ENCODE measurements at regions not wholly inside any gene's neighbourhood (a gene's known extent, or its start where the extent isn't known, plus 50 kb on each side); places are given as distances from the start of the nearest gene placed in this dataset.

- DNase-seq (ENCODE audit: low spot score): no peak
Observed at GRCh38 chr2:109070290-109070689, 58.7 kb upstream of the SH3RF3 start.

GRCh38 chr2:109069331-109070194 lies 59.4 kb upstream of the SH3RF3 start:
- peak; percentile 45 for DNase-seq (ENCODE audit: low spot score)

- no peak for DNase-seq (ENCODE audit: low spot score)
Observed at GRCh38 chr2:109068811-109069210, 60.2 kb upstream of the SH3RF3 start.

GRCh38 chr2:109067631-109068125 lies 61.3 kb upstream of the SH3RF3 start:
- no peak for DNase-seq (ENCODE audit: low spot score)

- no peak for DNase-seq (ENCODE audit: low spot score)
Observed at GRCh38 chr2:109066917-109067597, 61.9 kb upstream of the SH3RF3 start.

- DNase-seq (ENCODE audit: low spot score): no peak
Observed at GRCh38 chr2:109066501-109066900, 62.5 kb upstream of the SH3RF3 start.

- no peak for DNase-seq (ENCODE audit: low spot score)
Observed at GRCh38 chr2:109065391-109065734, 63.6 kb upstream of the SH3RF3 start.

GRCh38 chr2:109064660-109065390 lies 64.2 kb upstream of the SH3RF3 start:
- no peak for DNase-seq (ENCODE audit: low spot score)

GRCh38 chr2:109062859-109063700 lies 65.9 kb upstream of the SH3RF3 start:
- DNase-seq (ENCODE audit: low spot score): peak; percentile 55

- peak; percentile 56 for DNase-seq (ENCODE audit: low spot score)
Observed at GRCh38 chr2:109062145-109062858, 66.7 kb upstream of the SH3RF3 start.

GRCh38 chr2:109061736-109062135 lies 67.3 kb upstream of the SH3RF3 start:
- no peak for DNase-seq (ENCODE audit: low spot score)

GRCh38 chr2:109060496-109060895 lies 68.5 kb upstream of the SH3RF3 start:
- no peak for DNase-seq (ENCODE audit: low spot score)

GRCh38 chr2:109059474-109060165 lies 69.4 kb upstream of the SH3RF3 start:
- no peak for DNase-seq (ENCODE audit: low spot score)

GRCh38 chr2:109058802-109059201 lies 69.8 kb upstream of the EDAR start:
- no peak for DNase-seq (ENCODE audit: low spot score)

GRCh38 chr2:109058191-109058632 lies 69.2 kb upstream of the EDAR start:
- DNase-seq (ENCODE audit: low spot score): no peak

GRCh38 chr2:109057686-109058085 lies 68.7 kb upstream of the EDAR start:
- DNase-seq (ENCODE audit: low spot score): no peak

GRCh38 chr2:109055435-109055834 lies 66.4 kb upstream of the EDAR start:
- no peak for DNase-seq (ENCODE audit: low spot score)

- no peak for DNase-seq (ENCODE audit: low spot score)
Observed at GRCh38 chr2:109054865-109055264, 65.8 kb upstream of the EDAR start.

GRCh38 chr2:109053716-109054115 lies 64.7 kb upstream of the EDAR start:
- no peak for DNase-seq (ENCODE audit: low spot score)

- no peak for DNase-seq (ENCODE audit: low spot score)
Observed at GRCh38 chr2:109052922-109053321, 63.9 kb upstream of the EDAR start.
